ENCODE measurements at regions not wholly inside any gene's neighbourhood (a gene's known extent, or its start where the extent isn't known, plus 50 kb on each side); places are given as distances from the start of the nearest gene placed in this dataset.

DNA sequence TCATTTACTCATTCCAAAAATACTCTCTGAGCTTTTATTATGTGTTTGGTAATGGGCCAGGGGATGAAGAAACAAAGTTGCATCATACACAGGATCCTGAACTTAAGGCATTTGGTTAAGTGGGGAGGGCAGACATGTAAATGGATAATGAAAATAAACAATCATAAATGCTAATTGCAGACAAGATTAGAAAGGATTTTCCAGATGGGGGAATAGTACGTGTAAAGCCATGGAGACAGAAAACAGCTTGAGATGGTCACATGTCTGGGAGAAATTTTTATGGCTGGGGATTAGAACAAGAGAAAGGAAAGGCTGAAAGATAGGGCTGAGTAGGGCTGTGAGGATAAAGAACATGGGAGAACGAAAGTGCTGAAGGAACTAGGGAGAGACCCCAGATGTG is 534.3 kb upstream of the LARGE1 start:
- H3K27me3 Mint-ChIP-seq (ENCODE audit: insufficient read depth): no peaks in the 10 kb centered on the region
- H3K4me1 Mint-ChIP-seq (ENCODE audit: low read depth): no peaks in the 10 kb centered on the region
- no peaks in the 10 kb centered on the region for H3K36me3 Mint-ChIP-seq (ENCODE audit: low read depth)
- intact Hi-C loops (cut with micrococcal nuclease): no loop called here
- peaks cover 12% of the 10 kb centered on the region for H3K9me3 Mint-ChIP-seq
- no peak overlapping the region for H3K27ac Mint-ChIP-seq
- H3K4me3 Mint-ChIP-seq: no peak overlapping the region
- no peak for DNase-seq (ENCODE audit: low spot score)

DNA sequence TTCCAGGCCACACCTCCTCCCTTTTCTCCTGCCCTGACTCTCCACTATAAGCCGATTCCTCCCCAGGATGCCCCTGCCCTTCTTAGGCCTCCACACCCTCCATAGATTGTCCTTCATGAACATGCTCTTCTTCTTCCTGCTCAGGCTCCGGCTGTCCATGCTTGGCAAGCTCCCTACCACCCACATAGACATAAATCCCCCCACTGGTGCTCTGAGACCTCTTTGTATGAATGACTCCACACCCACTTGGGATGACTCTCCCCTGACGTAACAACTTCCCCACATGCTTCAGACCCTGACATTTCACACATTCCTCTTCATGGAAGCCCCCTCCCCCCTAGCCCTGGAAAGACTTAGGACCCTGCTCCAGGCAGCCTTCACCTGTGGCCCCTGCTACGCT is 542.5 kb upstream of the LARGE1 start:
- DNase-seq (ENCODE audit: low spot score): no peak
- no peak overlapping the region for H3K27ac Mint-ChIP-seq
- H3K36me3 Mint-ChIP-seq (ENCODE audit: low read depth): no peaks in the 10 kb centered on the region
- intact Hi-C loops (cut with micrococcal nuclease): no loop called here
- H3K4me1 Mint-ChIP-seq (ENCODE audit: low read depth): no peaks in the 10 kb centered on the region
- peaks cover 19% of the 10 kb centered on the region for H3K9me3 Mint-ChIP-seq
- no peak overlapping the region for H3K4me3 Mint-ChIP-seq
- H3K27me3 Mint-ChIP-seq (ENCODE audit: insufficient read depth): no peaks in the 10 kb centered on the region

DNA sequence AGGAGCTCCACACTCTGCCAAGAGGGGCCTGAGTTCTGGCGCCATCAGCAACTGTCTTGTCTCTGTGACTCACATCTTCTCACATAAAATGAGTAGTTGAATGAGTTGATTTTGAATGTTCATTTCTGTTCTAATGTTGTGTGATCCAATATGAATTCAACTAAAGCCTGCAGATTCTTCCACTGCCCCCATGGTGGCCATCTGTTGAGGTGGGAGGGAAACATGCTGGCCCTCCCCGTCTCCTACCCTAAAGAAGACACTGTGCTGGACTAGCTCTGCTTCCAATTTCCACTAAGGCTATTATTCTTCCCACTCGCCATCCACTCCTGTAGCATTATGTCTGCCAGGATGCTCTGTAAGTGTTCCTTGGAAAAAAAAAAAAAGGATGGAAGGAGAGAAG is 555.6 kb upstream of the LARGE1 start:
- H3K4me3 Mint-ChIP-seq: no peak overlapping the region
- no peaks in the 10 kb centered on the region for H3K36me3 Mint-ChIP-seq (ENCODE audit: low read depth)
- intact Hi-C loops (cut with micrococcal nuclease): no loop called here
- H3K9me3 Mint-ChIP-seq: peaks cover 17% of the 10 kb centered on the region
- H3K4me1 Mint-ChIP-seq (ENCODE audit: low read depth): no peaks in the 10 kb centered on the region
- no peak for DNase-seq (ENCODE audit: low spot score)
- H3K27me3 Mint-ChIP-seq (ENCODE audit: insufficient read depth): no peaks in the 10 kb centered on the region
- no peak overlapping the region for H3K27ac Mint-ChIP-seq

DNA sequence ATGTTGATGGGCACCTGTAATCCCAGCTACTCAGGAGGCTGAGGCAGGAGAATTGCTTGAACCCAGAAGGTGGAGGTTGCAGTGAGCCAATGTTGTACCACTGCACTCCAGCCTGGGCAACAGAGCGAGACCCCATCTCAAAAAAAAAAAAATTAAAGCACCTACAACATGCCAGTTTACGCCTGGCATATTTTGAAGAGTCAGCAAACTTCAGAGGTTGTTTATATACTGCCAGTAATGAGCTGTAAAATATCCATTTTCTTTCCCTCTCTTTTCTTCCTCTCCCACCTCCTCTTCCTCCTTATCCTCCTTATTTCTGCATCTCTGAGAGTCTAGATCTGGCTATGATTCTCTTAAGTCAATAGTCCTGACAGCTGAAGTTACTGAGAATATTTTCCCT is 556.5 kb upstream of the LARGE1 start:
- no peaks in the 10 kb centered on the region for H3K27me3 Mint-ChIP-seq (ENCODE audit: insufficient read depth)

DNA sequence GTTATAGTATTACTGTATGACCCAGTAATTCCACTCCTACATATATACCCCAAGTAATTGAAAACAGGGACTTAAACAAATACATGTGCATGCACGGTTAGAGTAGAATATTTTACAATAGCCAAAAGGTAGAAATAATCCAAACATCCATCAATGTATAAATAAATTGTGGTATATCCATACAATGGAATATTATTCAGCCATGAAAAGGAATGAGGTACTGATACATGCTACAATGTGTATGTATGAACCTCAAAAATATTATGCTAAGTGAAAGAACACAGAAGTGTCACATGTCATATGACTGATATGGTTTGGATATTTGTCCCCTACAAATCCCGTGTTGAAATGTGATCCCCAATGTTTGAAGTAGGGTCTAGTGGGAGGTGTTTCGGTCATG is 560.8 kb upstream of the LARGE1 start:
- H3K27me3 Mint-ChIP-seq (ENCODE audit: insufficient read depth): no peaks in the 10 kb centered on the region
- H3K36me3 Mint-ChIP-seq (ENCODE audit: low read depth): no peaks in the 10 kb centered on the region
- H3K4me3 Mint-ChIP-seq: no peak overlapping the region
- intact Hi-C loops (cut with micrococcal nuclease): no loop called here
- no peak overlapping the region for H3K27ac Mint-ChIP-seq
- H3K4me1 Mint-ChIP-seq (ENCODE audit: low read depth): no peaks in the 10 kb centered on the region
- DNase-seq (ENCODE audit: low spot score): no peak
- peaks cover 26% of the 10 kb centered on the region for H3K9me3 Mint-ChIP-seq

More for the DNA sequence above, 556.5 kb upstream of the LARGE1 start:
- H3K4me3 Mint-ChIP-seq: no peak overlapping the region
- H3K36me3 Mint-ChIP-seq (ENCODE audit: low read depth): no peaks in the 10 kb centered on the region
- intact Hi-C loops (cut with micrococcal nuclease): no loop called here
- no peak overlapping the region for H3K27ac Mint-ChIP-seq
- DNase-seq (ENCODE audit: low spot score): no peak
- H3K9me3 Mint-ChIP-seq: peaks cover 18% of the 10 kb centered on the region
- no peaks in the 10 kb centered on the region for H3K4me1 Mint-ChIP-seq (ENCODE audit: low read depth)

DNA sequence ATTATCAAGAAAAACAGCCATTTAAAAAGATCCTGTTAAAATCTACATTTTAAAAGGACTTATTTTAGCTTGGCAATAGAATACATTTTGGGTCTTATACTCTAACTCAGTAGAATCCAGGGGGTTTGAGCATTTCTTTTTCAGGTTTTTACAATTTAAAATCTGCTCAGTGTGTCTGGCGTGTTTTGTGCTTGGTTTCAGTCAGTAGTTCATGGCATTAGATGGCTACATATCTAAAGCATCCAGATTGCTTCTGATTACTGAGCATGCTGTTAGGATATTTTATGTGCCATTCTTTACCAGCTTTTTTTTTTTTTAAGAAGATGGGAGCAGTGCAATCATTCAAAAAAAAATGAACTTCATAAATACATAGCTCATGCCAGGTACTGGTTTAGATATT is 566.1 kb upstream of the LARGE1 start:
- Mint-ChIP-seq H3K9me3 (peaks cover 14% of the 10 kb centered on the region), H3K27ac (no peak overlapping the region), H3K36me3 (ENCODE audit: low read depth) (no peaks in the 10 kb centered on the region), H3K27me3 (ENCODE audit: insufficient read depth) (no peaks in the 10 kb centered on the region), H3K4me1 (ENCODE audit: low read depth) (no peaks in the 10 kb centered on the region), H3K4me3 (no peak overlapping the region)
- no peak for DNase-seq (ENCODE audit: low spot score)
- intact Hi-C loops (cut with micrococcal nuclease): no loop called here

DNA sequence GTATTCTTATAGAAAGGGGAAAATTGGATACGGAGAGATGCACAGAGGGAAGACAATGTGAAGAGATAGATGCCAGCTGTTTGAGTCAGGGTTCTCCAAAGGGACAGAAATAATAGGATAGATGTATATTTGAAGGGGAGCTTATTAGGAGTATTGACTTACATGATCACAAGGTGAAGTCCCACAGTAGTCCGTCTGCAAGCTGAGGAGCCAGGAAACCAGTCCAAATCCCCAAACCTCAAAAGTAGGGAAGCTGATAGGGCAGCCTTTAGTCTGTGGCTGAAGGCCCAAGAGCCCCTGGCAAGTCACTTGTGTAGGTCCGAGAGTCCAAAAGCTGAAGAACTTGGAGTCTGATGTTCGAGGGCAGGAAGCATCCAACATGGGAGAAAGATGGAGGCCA is 569.6 kb upstream of the LARGE1 start:
- intact Hi-C loops (cut with micrococcal nuclease): no loop called here
- no peak overlapping the region for H3K4me3 Mint-ChIP-seq
- H3K27ac Mint-ChIP-seq: no peak overlapping the region
- DNase-seq (ENCODE audit: low spot score): no peak
- no peaks in the 10 kb centered on the region for H3K27me3 Mint-ChIP-seq (ENCODE audit: insufficient read depth)
- peaks cover 19% of the 10 kb centered on the region for H3K9me3 Mint-ChIP-seq
- H3K4me1 Mint-ChIP-seq (ENCODE audit: low read depth): no peaks in the 10 kb centered on the region
- H3K36me3 Mint-ChIP-seq (ENCODE audit: low read depth): no peaks in the 10 kb centered on the region

DNA sequence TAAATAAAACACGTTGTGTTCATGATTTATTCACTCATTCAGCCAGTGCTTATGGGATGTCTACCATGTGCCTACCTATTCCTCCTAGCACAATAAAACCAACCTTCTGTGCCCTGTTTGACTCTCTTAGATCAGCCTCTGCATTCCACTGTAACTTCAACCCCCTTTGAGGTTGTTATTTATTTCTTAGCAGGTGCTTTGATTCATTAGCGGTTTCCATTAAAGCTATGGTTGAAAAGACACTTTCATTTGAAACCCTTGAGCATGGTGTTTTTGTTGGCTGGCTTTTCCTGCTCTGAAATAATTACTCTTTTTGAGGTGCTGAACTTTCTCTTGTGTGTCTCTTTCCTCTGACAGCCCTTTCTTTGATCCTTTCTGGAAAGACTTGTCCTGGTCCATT is 570.6 kb upstream of the LARGE1 start:
- DNase-seq (ENCODE audit: low spot score): no peak
- Mint-ChIP-seq H3K4me3 (no peak overlapping the region), H3K4me1 (ENCODE audit: low read depth) (no peaks in the 10 kb centered on the region), H3K9me3 (peaks cover 19% of the 10 kb centered on the region), H3K27ac (no peak overlapping the region), H3K36me3 (ENCODE audit: low read depth) (no peaks in the 10 kb centered on the region), H3K27me3 (ENCODE audit: insufficient read depth) (no peaks in the 10 kb centered on the region)
- intact Hi-C loops (cut with micrococcal nuclease): no loop called here

DNA sequence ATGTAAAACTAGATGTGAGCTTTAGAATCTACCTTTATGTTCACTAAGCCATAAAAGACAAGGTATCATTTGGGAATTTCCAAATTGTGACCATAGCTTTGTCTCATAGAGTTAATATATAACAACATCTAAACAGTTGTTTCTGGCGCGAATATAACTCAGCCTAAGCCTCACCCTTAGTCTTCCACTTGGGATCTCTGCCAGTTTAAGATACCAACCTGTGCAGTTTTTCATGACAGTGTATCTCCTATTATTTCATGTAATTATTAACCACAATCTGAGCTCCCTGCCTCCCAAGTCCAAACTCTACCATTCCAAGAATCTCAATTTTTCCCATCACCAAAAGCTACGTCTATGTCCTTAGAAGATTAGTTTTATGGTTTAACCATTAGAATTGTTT is 572.5 kb upstream of the ISX start:
- Mint-ChIP-seq H3K27me3 (ENCODE audit: insufficient read depth) (no peaks in the 10 kb centered on the region), H3K4me3 (no peak overlapping the region), H3K9me3 (peaks cover 27% of the 10 kb centered on the region), H3K36me3 (ENCODE audit: low read depth) (no peaks in the 10 kb centered on the region), H3K4me1 (ENCODE audit: low read depth) (no peaks in the 10 kb centered on the region), H3K27ac (no peak overlapping the region)
- DNase-seq (ENCODE audit: low spot score): no peak
- intact Hi-C loops (cut with micrococcal nuclease): no loop called here

DNA sequence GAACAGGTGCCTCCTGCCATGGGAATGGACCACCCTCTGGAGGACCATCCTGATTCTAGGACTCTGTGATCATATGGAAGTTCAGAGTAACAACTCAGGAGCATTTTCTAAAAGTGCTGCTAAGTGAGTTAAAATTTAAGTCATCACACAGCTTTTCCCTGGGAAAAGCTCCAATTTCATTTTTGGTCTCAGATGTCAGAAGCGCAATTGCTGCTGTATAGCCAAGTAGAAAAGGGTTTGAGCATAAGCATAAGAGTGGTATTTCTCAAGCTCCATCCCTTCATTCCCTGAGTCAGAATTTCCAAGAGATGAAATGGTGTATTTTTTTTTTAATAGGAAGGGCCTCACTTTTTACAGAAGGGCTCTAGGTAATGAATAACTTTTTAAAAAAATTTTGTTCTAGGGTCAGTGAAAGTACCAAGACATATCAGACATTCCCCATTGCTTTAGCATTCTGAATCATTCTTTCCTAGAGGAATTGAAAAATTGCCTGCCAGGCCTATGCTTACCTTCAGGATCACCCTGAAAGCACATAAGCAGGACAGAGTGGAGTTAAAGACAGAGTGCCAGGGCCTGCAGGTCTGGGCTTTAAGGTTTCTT is 564.5 kb upstream of the ISX start:
- DNase-seq (ENCODE audit: low spot score): no peak
- Mint-ChIP-seq H3K27me3 (ENCODE audit: insufficient read depth) (no peaks in the 10 kb centered on the region), H3K4me1 (ENCODE audit: low read depth) (no peaks in the 10 kb centered on the region), H3K27ac (no peak overlapping the region), H3K36me3 (ENCODE audit: low read depth) (no peaks in the 10 kb centered on the region), H3K4me3 (no peak overlapping the region), H3K9me3 (peaks cover 29% of the 10 kb centered on the region)
- intact Hi-C loops (cut with micrococcal nuclease): no loop called here

DNA sequence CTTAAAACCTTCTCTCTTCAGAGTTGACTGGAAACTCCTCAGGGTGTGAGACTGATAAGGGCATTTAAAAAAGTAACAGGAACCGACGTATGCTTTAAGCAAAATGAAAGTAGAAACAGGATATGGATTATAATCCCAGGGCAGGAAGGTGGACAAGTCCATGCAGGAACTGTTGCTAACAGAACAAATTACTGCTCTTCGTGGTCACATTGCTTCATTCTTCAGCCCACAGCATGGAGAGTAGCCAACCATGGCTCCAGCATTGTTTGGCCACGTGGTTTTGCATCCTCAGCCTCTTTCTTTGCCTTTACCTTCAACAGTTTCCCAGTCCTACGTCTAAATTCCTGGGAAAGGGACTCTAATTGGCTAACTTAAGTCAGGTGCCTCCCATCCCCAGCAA is 563.1 kb upstream of the ISX start:
- Mint-ChIP-seq H3K27ac (no peak overlapping the region), H3K36me3 (ENCODE audit: low read depth) (no peaks in the 10 kb centered on the region), H3K4me1 (ENCODE audit: low read depth) (no peaks in the 10 kb centered on the region), H3K27me3 (ENCODE audit: insufficient read depth) (no peaks in the 10 kb centered on the region), H3K9me3 (peaks cover 25% of the 10 kb centered on the region), H3K4me3 (no peak overlapping the region)
- no peak for DNase-seq (ENCODE audit: low spot score)
- intact Hi-C loops (cut with micrococcal nuclease): no loop called here

DNA sequence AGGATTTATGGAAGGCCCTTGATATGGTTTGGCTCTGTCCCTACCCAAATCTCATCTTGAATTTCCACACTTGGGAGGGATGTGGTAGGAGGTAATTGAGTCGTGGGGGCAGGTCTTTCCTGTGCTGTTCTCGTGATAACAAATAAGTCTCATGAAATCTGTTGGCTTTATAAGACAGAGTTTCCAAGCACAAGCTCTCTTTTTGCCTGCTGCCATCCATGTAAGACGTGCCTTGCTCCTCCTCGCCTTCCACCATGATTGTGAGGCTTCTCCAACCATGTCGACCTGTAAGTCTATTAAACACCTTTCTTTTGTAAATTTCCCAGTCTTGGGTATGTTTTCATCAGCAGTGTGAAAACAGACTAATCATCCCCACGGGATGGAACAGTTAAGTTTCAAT is 557.2 kb upstream of the ISX start:
- H3K4me1 Mint-ChIP-seq (ENCODE audit: low read depth): no peaks in the 10 kb centered on the region
- intact Hi-C loops (cut with micrococcal nuclease): no loop called here
- no peak for DNase-seq (ENCODE audit: low spot score)
- H3K4me3 Mint-ChIP-seq: no peak overlapping the region
- H3K27ac Mint-ChIP-seq: no peak overlapping the region
- H3K27me3 Mint-ChIP-seq (ENCODE audit: insufficient read depth): no peaks in the 10 kb centered on the region
- H3K36me3 Mint-ChIP-seq (ENCODE audit: low read depth): no peaks in the 10 kb centered on the region
- H3K9me3 Mint-ChIP-seq: peaks cover 24% of the 10 kb centered on the region

DNA sequence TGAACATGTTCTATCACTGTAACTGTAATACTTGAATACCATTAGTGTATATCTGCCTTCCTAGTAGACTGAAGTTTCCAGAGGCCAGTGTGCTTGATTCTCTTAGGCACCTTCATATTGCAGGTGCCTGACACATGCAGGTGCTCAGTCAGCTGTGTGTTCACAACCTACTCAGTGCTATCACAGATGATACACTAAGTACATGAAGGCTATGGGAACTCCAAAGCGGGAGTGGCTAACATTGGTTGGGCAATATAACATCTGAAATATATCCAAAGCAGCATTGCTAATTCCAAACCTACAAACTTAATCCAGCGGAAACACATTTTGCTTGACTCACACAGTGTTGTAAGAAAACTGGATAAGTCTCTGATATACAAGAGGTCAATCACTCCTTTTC is 539.3 kb upstream of the ISX start:
- Mint-ChIP-seq H3K9me3 (peaks cover 6% of the 10 kb centered on the region), H3K27me3 (ENCODE audit: insufficient read depth) (no peaks in the 10 kb centered on the region), H3K4me1 (ENCODE audit: low read depth) (no peaks in the 10 kb centered on the region), H3K36me3 (ENCODE audit: low read depth) (no peaks in the 10 kb centered on the region), H3K4me3 (no peak overlapping the region), H3K27ac (no peak overlapping the region)
- DNase-seq (ENCODE audit: low spot score): no peak
- intact Hi-C loops (cut with micrococcal nuclease): no loop called here

DNA sequence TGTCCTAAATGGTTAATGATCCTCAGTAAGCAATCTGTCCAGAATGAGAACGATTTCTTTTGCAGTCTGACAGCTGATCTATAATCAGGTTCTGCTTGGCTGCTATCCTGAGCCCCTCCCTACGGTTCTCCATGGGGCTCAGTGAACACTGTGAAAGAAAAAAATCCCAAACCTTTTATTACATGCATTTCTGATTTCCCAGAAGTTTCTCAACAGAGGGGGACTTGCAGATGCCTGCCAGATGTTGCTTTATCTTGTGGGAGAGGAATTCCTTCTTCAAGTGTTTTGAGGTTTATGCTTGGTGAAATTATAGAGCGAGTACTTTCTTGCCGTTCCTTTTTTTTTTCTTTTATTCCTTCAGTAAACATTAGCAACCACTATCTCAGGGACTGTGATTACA is 531.9 kb upstream of the ISX start:
- Mint-ChIP-seq H3K27me3 (ENCODE audit: insufficient read depth) (no peaks in the 10 kb centered on the region), H3K4me3 (no peak overlapping the region), H3K27ac (no peak overlapping the region), H3K36me3 (ENCODE audit: low read depth) (no peaks in the 10 kb centered on the region), H3K4me1 (ENCODE audit: low read depth) (no peaks in the 10 kb centered on the region), H3K9me3 (peaks cover 16% of the 10 kb centered on the region)
- intact Hi-C loops (cut with micrococcal nuclease): no loop called here
- DNase-seq (ENCODE audit: low spot score): no peak
